GM18861 (cell line): ENCODE measurements at regions not wholly inside any gene's neighbourhood (a gene's known extent, or its start where the extent isn't known, plus 50 kb on each side); places are given as distances from the start of the nearest gene placed in this dataset.
A peak's percentile ranks its signal among the peaks of the same experiment; 100 is the strongest.
"Not testable (repeated sequence)": the region's sequence is repeated elsewhere in the genome, so short reads cannot be mapped to it uniquely, and the experiment has no call there.

ENCODE experiments used
- ATAC-seq: cut with Tn5 transposase; IDR thresholded peaks from one replicate; pipeline ENCODE4 v1.9.1; 2021; ENCODE audit not compliant: unreplicated experiment

DNA sequence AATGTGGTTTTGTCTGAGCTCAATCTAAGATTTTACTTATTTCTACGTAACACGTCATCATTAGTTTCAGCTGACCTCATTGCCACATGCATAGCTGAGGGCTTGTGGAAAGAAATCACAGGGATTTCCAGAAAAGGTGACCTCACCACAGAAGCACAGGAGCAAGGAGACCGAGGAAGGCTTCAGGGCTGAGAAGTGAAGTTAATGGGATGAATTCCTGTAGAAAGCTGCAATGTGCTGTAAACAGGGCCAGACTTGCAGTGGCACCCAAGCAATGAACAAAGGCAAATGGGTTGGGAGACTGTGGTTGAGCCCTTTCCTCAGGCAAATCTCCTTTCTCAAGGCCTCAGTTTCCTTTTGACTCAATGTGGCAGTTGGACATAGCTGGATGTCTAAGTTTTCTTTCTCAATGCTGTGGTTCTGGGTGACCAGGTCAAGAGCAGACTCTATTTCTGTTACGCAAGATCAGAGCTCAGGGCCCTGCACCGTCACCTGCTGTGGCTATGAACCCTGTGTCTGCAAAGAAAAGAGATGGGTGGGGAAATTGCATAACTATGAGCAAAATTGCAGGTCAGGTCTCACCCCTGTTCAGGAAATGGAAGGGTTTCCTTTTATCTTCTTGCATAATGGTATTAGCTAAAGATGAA, 252.2 kb upstream of the TBL1XR1 start:
- ATAC-seq, result peak; percentile 91

DNA sequence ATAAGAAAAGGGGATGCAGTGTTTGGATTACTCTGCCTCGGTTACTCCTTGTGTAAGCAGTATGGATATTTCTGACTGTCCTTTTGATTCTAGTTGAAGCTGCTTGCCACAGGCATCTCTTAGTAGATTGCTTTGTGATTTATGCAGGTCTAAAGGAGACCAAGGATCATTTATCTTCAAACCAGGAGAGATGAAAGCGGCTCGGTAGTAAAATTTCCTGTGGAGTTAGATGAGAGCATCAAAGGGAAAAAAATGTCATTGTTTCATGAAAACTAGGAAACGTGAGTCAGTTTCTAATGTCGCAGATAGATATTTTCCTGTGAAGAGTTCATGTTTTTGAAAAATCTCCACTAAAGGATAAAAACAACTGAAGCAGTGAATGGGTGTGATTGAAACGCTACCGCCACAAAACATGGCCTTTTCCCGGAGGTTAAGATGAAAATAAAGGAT, 254.0 kb upstream of the TBL1XR1 start:
- no peak for ATAC-seq

GRCh38 chr3:177451864-177452830, 254.9 kb upstream of the TBL1XR1 start:
- ATAC-seq, result no peak

- no peak for ATAC-seq
Measured at GRCh38 chr3:177452831-177453450, 255.7 kb upstream of the TBL1XR1 start.

DNA sequence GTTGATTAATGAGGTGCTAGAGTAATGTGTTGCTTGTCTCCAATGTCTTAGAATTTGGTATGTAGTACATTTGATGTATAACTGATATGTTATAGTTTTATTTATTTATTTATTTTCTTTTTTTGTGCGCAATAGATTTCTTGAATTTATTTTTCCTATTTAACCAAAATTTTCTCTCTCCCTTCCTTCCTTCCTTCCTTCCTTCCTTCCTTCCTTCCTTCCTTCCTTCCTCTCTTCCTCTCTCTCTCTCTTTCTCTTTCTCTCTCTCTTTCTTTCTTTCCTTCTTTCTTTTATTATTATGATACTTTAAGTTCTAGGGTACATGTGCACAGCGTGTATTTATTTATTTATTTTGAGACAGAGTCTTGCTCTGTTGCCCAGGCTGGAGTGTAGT, 256.2 kb upstream of the TBL1XR1 start:
- ATAC-seq, result no peak

DNA sequence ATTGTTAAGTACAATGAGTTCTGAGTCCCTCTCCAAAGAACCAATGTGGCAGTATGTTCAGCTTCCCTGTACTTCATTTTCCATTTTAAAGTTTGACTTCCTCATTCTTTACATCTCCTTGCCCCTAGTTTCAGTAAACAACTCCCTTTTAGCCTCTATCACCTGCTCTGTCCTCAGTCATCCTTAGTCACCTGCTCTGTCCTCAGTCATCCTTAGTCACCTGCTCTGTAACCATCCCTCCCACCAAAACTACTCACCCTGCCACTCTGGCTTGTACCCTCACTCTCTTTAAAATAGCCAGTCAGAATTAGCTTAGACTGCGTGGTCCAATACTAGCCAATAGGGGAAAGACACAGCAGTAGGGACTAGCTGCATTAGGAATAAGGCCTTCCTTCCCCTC, 259.9 kb upstream of the TBL1XR1 start:
- ATAC-seq, result not testable (repeated sequence)

DNA sequence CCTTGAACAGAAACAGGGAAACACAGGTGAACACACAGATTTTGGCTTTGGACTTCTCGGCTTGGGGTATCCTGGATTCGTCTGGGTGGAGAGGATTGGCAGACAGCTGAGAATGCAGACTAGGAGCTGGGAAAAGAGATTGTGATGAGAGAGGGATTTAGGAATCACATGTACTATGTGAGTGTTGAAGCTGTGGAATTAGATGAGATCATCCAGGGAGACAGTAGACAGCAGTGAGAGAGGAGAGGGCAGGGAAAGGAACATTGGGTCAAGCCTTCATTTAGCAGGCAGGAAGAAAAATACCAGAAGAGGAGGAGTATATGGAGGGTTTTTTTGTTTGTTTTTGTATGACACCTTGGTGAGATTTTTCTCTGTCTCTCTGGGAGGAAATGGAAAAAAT, 262.1 kb upstream of the TBL1XR1 start:
- ATAC-seq, result no peak

DNA sequence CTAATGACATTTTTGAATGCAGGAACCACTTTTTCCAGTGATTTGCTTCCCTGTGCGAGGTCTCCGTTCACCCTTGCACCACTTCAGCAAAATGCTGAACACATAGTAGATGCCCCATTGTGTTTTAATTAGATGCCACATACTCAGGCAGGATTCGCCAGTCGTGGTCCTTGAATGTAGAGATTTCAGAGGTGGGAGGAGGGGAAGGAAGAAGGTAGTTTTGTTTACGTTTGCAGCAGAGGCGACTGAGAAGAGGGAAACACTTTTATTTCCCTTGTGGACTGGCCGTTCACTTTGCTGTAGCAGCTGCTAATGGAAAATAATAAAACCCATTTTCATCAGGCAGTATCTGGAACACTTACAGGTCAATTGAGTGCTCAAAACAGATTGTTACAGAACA, 262.8 kb upstream of the TBL1XR1 start:
- ATAC-seq, result no peak

DNA sequence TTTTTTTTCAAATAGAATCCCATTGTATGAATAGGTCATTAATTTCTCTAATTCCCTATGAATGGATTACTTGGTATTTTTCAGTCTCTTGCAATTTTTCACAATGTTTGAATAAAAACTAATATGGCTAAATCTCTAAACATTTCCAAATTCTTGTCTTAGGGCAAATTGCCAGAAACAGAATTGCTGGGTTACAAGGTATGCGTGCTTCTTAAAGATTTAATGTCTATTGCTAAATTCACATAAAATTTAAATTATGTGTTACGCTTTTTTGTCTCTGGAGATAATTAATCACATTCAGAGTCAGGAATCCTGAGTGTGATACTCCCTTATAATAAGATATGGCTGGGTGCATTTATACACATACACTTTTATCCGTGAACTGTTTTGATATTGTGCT, 264.5 kb upstream of the TBL1XR1 start:
- no peak for ATAC-seq

DNA sequence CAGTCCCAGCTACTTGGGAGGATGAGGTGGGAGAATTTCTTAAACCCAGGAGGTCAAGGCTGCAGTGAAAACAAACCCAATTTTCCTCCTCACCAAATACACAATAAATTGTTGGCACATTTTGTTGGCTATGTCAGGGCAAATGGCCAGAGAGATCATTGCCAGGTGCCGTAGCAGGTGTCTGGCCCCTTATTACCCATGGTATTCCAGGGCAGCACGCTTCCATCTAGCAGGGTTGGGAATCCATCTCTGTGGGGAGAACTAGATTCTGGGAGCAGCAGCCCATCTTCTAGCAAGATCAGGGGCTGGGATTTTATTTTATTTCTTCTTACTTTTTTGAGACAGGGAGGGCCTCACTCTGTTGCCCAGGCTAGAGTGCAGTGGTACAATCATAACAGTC, 266.1 kb upstream of the TBL1XR1 start:
- ATAC-seq, result not testable (repeated sequence)

GRCh38 chr3:177463863-177464262, 266.6 kb upstream of the TBL1XR1 start:
- no peak for ATAC-seq

DNA sequence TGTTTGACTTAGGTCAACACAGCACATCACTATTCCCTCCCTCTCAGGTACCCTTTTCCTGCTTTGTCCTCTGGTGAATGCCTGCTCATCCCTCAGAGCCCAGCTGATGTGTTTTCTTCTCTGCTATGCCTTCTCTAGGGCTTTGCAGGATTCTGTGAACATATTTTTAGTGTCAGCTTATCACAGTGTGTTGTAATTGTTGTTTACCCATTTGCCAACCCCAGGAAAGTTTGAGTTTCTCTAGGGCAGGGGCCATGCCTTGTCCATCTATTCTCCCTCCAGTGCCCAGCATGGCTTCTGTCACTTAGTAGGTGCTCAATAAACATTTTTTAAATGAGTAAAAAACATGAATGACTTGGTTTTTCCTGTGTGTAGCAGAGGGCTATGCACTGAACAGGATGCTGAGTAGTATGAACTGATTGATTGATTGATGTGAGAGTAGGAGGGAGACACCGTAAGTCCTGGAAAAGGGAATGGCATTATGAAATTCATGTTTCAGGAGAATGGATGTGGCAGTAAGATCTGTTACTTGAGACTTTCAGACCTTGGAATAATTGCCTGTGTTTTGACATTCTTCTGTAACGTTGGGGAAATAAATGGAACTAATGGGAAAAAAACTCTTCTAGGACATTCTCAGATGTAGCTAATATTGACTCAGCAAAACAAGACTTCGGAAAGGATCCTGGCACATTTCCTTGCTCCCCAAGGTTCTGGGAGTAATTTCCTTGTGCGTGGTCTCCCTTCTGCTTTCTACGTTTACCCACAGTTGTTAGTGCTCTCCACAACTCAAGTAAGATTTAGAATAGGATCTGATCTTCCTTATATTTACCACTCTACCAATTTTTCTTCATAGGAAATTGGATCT, 267.3 kb upstream of the TBL1XR1 start:
- ATAC-seq, result no peak

DNA sequence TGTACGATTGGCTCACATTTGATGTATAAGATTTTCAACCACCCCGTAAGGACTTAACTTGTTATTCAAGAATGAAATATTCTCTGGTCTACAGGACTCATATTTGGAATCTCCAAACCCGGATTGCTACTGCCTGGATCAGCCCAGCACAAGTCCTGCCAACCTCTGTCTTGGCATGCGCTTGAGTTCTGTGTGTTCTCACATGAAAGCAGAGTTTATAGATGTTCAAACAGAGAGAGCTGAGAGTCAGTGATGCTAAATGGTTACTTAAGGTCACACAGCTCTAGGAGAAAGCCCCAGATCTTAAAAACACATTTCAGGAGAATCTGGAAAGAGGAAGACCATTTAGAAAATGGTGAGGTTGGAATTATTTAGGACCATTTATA, 268.0 kb upstream of the TBL1XR1 start:
- no peak for ATAC-seq

GRCh38 chr3:177466074-177466473, 268.8 kb upstream of the TBL1XR1 start:
- ATAC-seq, result no peak

- not testable (repeated sequence) for ATAC-seq
Measured at GRCh38 chr3:177466622-177467021, 269.3 kb upstream of the TBL1XR1 start.

GRCh38 chr3:177467247-177467985, 270.1 kb upstream of the TBL1XR1 start:
- no peak for ATAC-seq

- ATAC-seq, result no peak
Measured at GRCh38 chr3:177468331-177468730, 271.0 kb upstream of the TBL1XR1 start.

DNA sequence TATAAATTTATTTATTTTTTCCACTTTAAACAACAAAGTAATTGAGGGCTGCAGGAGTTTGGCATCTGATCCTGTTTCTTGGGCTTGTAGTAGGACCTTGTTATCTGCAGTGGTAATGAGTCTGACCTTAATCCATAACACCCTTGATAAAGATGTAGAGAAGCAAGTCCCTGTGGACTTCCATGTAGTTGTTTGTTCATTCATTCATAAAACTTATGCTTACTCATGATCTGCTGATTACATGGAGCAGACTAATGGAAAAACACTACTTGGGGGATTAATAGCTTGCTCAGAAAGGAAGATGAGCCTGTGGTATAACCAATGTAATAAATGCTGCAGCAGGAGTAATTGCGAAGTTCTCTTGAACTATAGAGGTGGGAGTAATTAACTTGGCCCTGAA, 271.5 kb upstream of the TBL1XR1 start:
- ATAC-seq, result no peak

DNA sequence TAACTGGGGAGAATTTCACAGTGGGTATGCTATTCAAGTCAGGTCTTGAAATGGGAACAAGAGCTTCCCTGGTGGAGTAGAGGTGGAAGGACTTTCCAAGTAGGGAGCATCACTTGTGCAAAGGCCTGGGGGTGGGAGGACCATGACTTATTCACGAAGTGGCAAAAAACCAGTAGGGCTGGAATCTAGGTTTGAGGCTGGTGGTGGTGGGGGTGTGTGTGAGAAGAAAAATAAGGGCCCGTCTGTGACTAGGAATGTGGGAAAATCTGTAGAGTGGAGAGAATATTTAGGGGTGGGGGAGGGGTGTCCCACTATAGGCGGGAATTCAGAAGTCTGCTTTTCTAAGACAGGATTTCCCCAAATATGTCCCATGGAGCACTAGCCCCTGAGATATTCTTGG, 271.9 kb upstream of the TBL1XR1 start:
- ATAC-seq, result no peak
